Keratinocyte (primary cell): ENCODE measurements at regions not wholly inside any gene's neighbourhood (a gene's known extent, or its start where the extent isn't known, plus 50 kb on each side); places are given as distances from the start of the nearest gene placed in this dataset.

Experiments
- DNase-seq: peaks from one replicate; pipeline ENCODE4 v3.0.0-alpha.2; 2011; ENCODE audit warnings: low read depth, missing footprints, low spot score
- FAIRE-seq: peaks from 2 replicates; lab custom pipeline; 2011; peaks lifted over from hg19 to GRCh38; lab: Jason Lieb, UNC
- H2AFZ ChIP-seq: 2 replicates; pipeline ENCODE4 v1.6.0; 2012; ENCODE audit warnings: low read length, control low read depth, inconsistent platforms; ENCODE audit not compliant: control insufficient read depth
- H3K27ac ChIP-seq: 2 replicates; pipeline ENCODE4 v1.5.1; 2011; ENCODE audit warnings: low read length; ENCODE audit not compliant: control insufficient read depth, insufficient read depth
- H3K27me3 ChIP-seq: 3 replicates; pipeline ENCODE4 v1.6.0; 2011; ENCODE audit warnings: low read length; ENCODE audit not compliant: control insufficient read depth, insufficient read depth; ENCODE audit errors: extremely low read depth
- H3K36me3 ChIP-seq, 2 experiments: 2 replicates in 1 of 2; 3 replicates in 1 of 2; pipeline ENCODE4 v1.5.1; 2011; ENCODE audit warnings: low read length in 2 of 2, mild to moderate bottlenecking in 1 of 2; ENCODE audit not compliant: control insufficient read depth in 2 of 2, insufficient read depth in 2 of 2; ENCODE audit errors: extremely low read depth in 1 of 2
- H3K4me1 ChIP-seq: 3 replicates; pipeline ENCODE4 v1.5.1; 2011; ENCODE audit warnings: low read length; ENCODE audit not compliant: control insufficient read depth, insufficient read depth; ENCODE audit errors: extremely low read depth
- H3K4me2 ChIP-seq: 3 replicates; pipeline ENCODE4 v1.6.0; 2011; ENCODE audit warnings: low read depth, low read length; ENCODE audit not compliant: control insufficient read depth, insufficient read depth; ENCODE audit errors: extremely low read depth
- H3K4me3 ChIP-seq, 3 experiments: fragments of 200-600 bp in 1 of 3; sonication (generic) in 1 of 3; 2 replicates in 2 of 3; 3 replicates in 1 of 3; pipeline ENCODE4 v1.5.1; 2011 to 2016; ENCODE audit warnings: low read length in 3 of 3, mild to moderate bottlenecking in 3 of 3, control low read depth in 2 of 3, inconsistent platforms in 1 of 3, low read depth in 1 of 3, mixed read lengths in 1 of 3, mixed run types in 1 of 3, moderate library complexity in 1 of 3; ENCODE audit not compliant: control insufficient read depth in 2 of 3, insufficient read depth in 2 of 3; ENCODE audit errors: extremely low read depth in 1 of 3
- H3K79me2 ChIP-seq: 2 replicates; pipeline ENCODE4 v1.6.0; 2012; ENCODE audit warnings: low read length; ENCODE audit not compliant: control insufficient read depth, insufficient read depth
- H3K9ac ChIP-seq: 3 replicates; pipeline ENCODE4 v1.6.0; 2011; ENCODE audit warnings: low read length; ENCODE audit not compliant: control insufficient read depth, insufficient read depth; ENCODE audit errors: extremely low read depth
- H3K9me1 ChIP-seq: 3 replicates; pipeline ENCODE4 v1.6.0; 2011; ENCODE audit warnings: low read length; ENCODE audit not compliant: control insufficient read depth, insufficient read depth; ENCODE audit errors: extremely low read depth
- H3K9me3 ChIP-seq: 2 replicates; pipeline ENCODE4 v1.5.1; 2012; ENCODE audit warnings: low read depth, low read length; ENCODE audit not compliant: control insufficient read depth
- H4K20me1 ChIP-seq: 3 replicates; pipeline ENCODE4 v1.6.0; 2011; ENCODE audit warnings: low read length; ENCODE audit not compliant: control insufficient read depth, insufficient read depth; ENCODE audit errors: extremely low read depth
- EZH2 ChIP-seq: IDR thresholded peaks from one replicate; pipeline ENCODE4 v1.6.1; 2012; ENCODE audit warnings: inconsistent platforms, mild to moderate bottlenecking, low read length, moderate library complexity
- dilution Hi-C: fragments of 300-500 bp; cut with MboI; formaldehyde crosslinking; loops from one replicate; pipeline ENCODE4 v1.7.0; 2020; ENCODE audit warnings: low sequenced_read_pairs; ENCODE audit not compliant: extremely low pct_ligation_motif_present
- TF ChIP-seq, protein P1 (sequence below), 3 experiments: IDR thresholded peaks in 1 of 3; conservative IDR thresholded peaks in 1 of 3; optimal IDR thresholded peaks in 1 of 3; 2 replicates in 2 of 3; 3 replicates in 1 of 3; pipeline versions ENCODE3 to v1.5.1; 2011; ENCODE audit warnings: low read length in 3 of 3, mild to moderate bottlenecking in 3 of 3, moderate library complexity in 2 of 3, control low read depth in 1 of 3, inconsistent platforms in 1 of 3; ENCODE audit not compliant: insufficient read depth in 2 of 3; ENCODE audit errors: extremely low read depth in 1 of 3

DNA sequence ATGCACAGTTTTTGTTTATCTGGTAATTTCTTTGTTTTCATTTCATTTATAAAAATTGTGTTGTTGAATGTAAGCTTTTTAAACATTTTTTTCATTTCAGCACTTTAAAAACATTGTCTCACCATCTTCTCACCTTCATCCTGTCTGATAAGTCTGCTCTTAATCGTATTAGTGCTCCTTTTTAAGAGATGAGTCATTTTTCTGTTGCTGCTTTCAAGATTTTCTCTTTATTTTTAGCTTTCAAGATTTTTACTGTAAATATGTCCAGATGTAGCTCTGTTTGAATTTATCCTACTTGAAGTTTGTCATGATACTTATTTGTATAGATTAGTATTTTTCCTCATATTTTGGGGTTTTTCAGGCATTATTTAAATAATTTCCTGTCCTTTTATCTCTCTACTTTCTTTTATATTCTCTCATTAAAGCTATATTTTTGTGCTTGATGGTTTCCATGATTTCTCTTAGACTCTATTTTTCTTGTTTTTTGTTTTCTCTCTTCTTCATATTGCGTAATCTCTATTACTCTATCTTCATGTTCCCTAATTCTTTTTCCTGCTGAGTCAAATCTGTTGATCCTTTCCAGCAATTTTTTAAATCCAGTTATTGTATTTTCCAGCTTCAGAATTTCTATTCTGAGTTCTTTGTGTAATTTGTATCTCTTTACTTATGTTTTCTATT lies 1400.4 kb upstream of the PCDH7 start:
- no peaks in the 10 kb centered on the region for H3K4me1 ChIP-seq
- TF ChIP-seq, protein P1, sequence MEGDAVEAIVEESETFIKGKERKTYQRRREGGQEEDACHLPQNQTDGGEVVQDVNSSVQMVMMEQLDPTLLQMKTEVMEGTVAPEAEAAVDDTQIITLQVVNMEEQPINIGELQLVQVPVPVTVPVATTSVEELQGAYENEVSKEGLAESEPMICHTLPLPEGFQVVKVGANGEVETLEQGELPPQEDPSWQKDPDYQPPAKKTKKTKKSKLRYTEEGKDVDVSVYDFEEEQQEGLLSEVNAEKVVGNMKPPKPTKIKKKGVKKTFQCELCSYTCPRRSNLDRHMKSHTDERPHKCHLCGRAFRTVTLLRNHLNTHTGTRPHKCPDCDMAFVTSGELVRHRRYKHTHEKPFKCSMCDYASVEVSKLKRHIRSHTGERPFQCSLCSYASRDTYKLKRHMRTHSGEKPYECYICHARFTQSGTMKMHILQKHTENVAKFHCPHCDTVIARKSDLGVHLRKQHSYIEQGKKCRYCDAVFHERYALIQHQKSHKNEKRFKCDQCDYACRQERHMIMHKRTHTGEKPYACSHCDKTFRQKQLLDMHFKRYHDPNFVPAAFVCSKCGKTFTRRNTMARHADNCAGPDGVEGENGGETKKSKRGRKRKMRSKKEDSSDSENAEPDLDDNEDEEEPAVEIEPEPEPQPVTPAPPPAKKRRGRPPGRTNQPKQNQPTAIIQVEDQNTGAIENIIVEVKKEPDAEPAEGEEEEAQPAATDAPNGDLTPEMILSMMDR (optimal IDR thresholded peaks at IDR 0.05 in 1 of 3, IDR thresholded peaks at IDR 0.05 in 1 of 3, conservative IDR thresholded peaks at IDR 0.05 in 1 of 3; ENCODE audit: extremely low read depth in 1 of 3, insufficient read depth in 2 of 3, low read length in 3 of 3) = no peak
- TF ChIP-seq EZH2 = no peak
- H3K36me3 ChIP-seq = no peaks in the 10 kb centered on the region
- no peak overlapping the region for H3K9ac ChIP-seq
- no peaks in the 10 kb centered on the region for H3K79me2 ChIP-seq
- no peaks in the 10 kb centered on the region for H3K9me1 ChIP-seq
- H2AFZ ChIP-seq = no peak overlapping the region
- no peaks in the 10 kb centered on the region for H3K9me3 ChIP-seq
- FAIRE-seq (no peak), DNase-seq (no peak)
- no peak overlapping the region for H3K27ac ChIP-seq
- H3K4me3 ChIP-seq = no peak overlapping the region
- H4K20me1 ChIP-seq = no peaks in the 10 kb centered on the region
- no peaks in the 10 kb centered on the region for H3K27me3 ChIP-seq
- no peak overlapping the region for H3K4me2 ChIP-seq
- dilution Hi-C loops = no loop called here

DNA sequence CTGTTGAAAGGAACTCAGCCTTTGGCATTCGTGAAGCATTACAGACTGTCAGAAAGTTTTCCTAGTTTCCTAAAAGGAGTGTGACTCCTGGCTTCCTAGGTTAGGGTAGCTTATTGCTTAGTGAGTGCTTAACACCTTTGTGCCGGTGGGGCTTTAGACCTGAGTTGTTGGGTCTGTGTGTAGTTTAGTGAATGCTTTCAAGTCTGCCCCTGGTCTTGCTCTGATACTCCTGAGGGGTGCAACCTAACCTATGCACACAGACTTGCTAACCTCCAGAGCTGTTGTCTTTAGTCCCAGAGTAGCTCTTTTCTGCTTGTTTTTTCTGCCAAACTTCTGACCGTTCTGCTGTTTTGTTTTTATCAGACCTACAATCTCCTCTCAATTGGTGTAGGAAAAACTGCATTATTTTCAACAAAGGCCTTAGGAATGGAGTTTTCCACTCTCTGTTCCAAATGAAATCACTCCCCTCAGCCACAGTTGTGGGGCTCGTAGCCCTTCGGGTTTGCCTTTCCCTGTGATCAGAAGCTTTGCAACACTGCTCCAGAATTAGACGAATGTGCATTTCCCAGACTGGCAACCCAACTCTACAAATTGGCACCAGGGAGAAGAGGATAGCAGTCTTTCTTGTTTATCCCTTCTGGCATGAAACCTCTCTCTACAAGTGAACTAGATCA lies 1399.1 kb upstream of the PCDH7 start:
- H3K79me2 ChIP-seq = no peaks in the 10 kb centered on the region
- H3K27me3 ChIP-seq = no peaks in the 10 kb centered on the region
- H3K9me3 ChIP-seq = no peaks in the 10 kb centered on the region
- no peaks in the 10 kb centered on the region for H3K9me1 ChIP-seq
- DNase-seq (no peak), FAIRE-seq (no peak)
- TF ChIP-seq EZH2 = no peak
- TF ChIP-seq, protein P1 (optimal IDR thresholded peaks at IDR 0.05 in 1 of 3, IDR thresholded peaks at IDR 0.05 in 1 of 3, conservative IDR thresholded peaks at IDR 0.05 in 1 of 3; ENCODE audit: extremely low read depth in 1 of 3, insufficient read depth in 2 of 3, low read length in 3 of 3) = no peak
- no peaks in the 10 kb centered on the region for H4K20me1 ChIP-seq
- H3K4me1 ChIP-seq = no peaks in the 10 kb centered on the region
- no peak overlapping the region for H3K27ac ChIP-seq
- no peak overlapping the region for H3K4me3 ChIP-seq
- no peak overlapping the region for H3K9ac ChIP-seq
- no peak overlapping the region for H2AFZ ChIP-seq
- dilution Hi-C loops = no loop called here
- no peak overlapping the region for H3K4me2 ChIP-seq
- H3K36me3 ChIP-seq = no peaks in the 10 kb centered on the region
